AG09309 (cell line): ENCODE measurements at regions not wholly inside any gene's neighbourhood (a gene's known extent, or its start where the extent isn't known, plus 50 kb on each side); places are given as distances from the start of the nearest gene placed in this dataset.
"Not testable (repeated sequence)": the region's sequence is repeated elsewhere in the genome, so short reads cannot be mapped to it uniquely, and the experiment has no call there.

Experiments
- DNase-seq: peaks from one replicate; pipeline ENCODE4 v3.0.0-alpha.2; 2010; ENCODE audit warnings: low read depth
- H3K4me3 ChIP-seq: 2 replicates; pipeline ENCODE4 v1.5.1; 2011; ENCODE audit warnings: mild to moderate bottlenecking, low read depth, low read length, moderate library complexity; ENCODE audit not compliant: control insufficient read depth
- CTCF ChIP-seq: IDR thresholded peaks from 2 replicates; pipeline ENCODE4 v1.5.1; 2011; ENCODE audit warnings: mild to moderate bottlenecking, low read depth, low read length, inconsistent platforms; ENCODE audit not compliant: insufficient read depth, control insufficient read depth; ENCODE audit errors: missing control alignments

GRCh38 chrX:99988532-99988931, 421.5 kb downstream of the PCDH19 start:
- not testable (repeated sequence) for H3K4me3 ChIP-seq, DNase-seq

- no peak for TF ChIP-seq CTCF
- no peak for DNase-seq
- H3K4me3 ChIP-seq, result no peak overlapping the region
These were observed 436.4 kb downstream of the PCDH19 start for GRCh38 chrX:99973572-99974226.

GRCh38 chrX:99939883-99940232, 470.2 kb downstream of the PCDH19 start:
- no peak for DNase-seq
- TF ChIP-seq CTCF, result no peak
- H3K4me3 ChIP-seq, result no peak overlapping the region

- not testable (repeated sequence) for H3K4me3 ChIP-seq, DNase-seq
These were observed 470.7 kb downstream of the PCDH19 start for GRCh38 chrX:99939206-99939882.

GRCh38 chrX:99938464-99938863, 471.6 kb downstream of the PCDH19 start:
- no peak for DNase-seq
- H3K4me3 ChIP-seq, result no peak overlapping the region
- no peak for TF ChIP-seq CTCF

GRCh38 chrX:99933865-99934264, 476.2 kb downstream of the PCDH19 start:
- no peak for TF ChIP-seq CTCF
- no peak overlapping the region for H3K4me3 ChIP-seq
- no peak for DNase-seq

- TF ChIP-seq CTCF, result no peak
- DNase-seq, result no peak
- no peak overlapping the region for H3K4me3 ChIP-seq
These were observed 495.4 kb downstream of the PCDH19 start for GRCh38 chrX:99914635-99915034.

- no peak for DNase-seq
- TF ChIP-seq CTCF, result no peak
- H3K4me3 ChIP-seq, result no peak overlapping the region
These were observed 496.5 kb downstream of the PCDH19 start for GRCh38 chrX:99913611-99914010.
